Fibroblast of lung (primary cell): ENCODE measurements at regions not wholly inside any gene's neighbourhood (a gene's known extent, or its start where the extent isn't known, plus 50 kb on each side); places are given as distances from the start of the nearest gene placed in this dataset.

ENCODE experiments used
- DNase-seq, 2 donors: peaks; one replicate each; pipeline versions ENCODE4 v3.0.0 to v3.0.0-alpha.2; 2010; ENCODE audit warnings: low read depth in 2 of 2
- H2AFZ ChIP-seq: 2 replicates; pipeline ENCODE4 v1.5.1; 2012; ENCODE audit warnings: low read length, control low read depth, inconsistent platforms
- H3K27ac ChIP-seq: 2 replicates; pipeline ENCODE4 v1.5.1; 2011; ENCODE audit warnings: low read length, control low read depth; ENCODE audit not compliant: insufficient read depth
- H3K27me3 ChIP-seq: 2 replicates; pipeline ENCODE4 v1.5.1; 2011; ENCODE audit warnings: mild to moderate bottlenecking, low read length; ENCODE audit not compliant: control insufficient read depth, insufficient read depth
- H3K36me3 ChIP-seq: 2 replicates; pipeline ENCODE4 v1.5.1; 2011; ENCODE audit warnings: low read length; ENCODE audit not compliant: control insufficient read depth, insufficient read depth
- H3K4me1 ChIP-seq: 2 replicates; pipeline ENCODE4 v1.5.1; 2011; ENCODE audit warnings: low read length; ENCODE audit not compliant: control insufficient read depth, insufficient read depth; ENCODE audit errors: extremely low read depth
- H3K4me2 ChIP-seq: 2 replicates; pipeline ENCODE4 v1.5.1; 2011; ENCODE audit warnings: low read length, control low read depth; ENCODE audit not compliant: insufficient read depth; ENCODE audit errors: extremely low read depth
- H3K4me3 ChIP-seq, 4 experiments: fragments of 200-600 bp in 1 of 4; sonication (generic) in 1 of 4; replicated peaks in 1 of 4; 2 replicates each; pipeline ENCODE4 v1.5.1; 2011 to 2016; ENCODE audit warnings: low read length in 4 of 4, low read depth in 3 of 4, mild to moderate bottlenecking in 3 of 4, control low read depth in 2 of 4, inconsistent platforms in 1 of 4, mixed read lengths in 1 of 4; ENCODE audit not compliant: insufficient read depth in 1 of 4; ENCODE audit errors: control extremely low read depth in 1 of 4
- H3K79me2 ChIP-seq: 2 replicates; pipeline ENCODE4 v1.5.1; 2012; ENCODE audit warnings: mild to moderate bottlenecking, low read length, inconsistent platforms; ENCODE audit not compliant: control insufficient read depth, insufficient read depth
- H3K9ac ChIP-seq: 2 replicates; pipeline ENCODE4 v1.5.1; 2011; ENCODE audit warnings: mild to moderate bottlenecking, low read length, control low read depth; ENCODE audit not compliant: insufficient read depth
- H3K9me3 ChIP-seq: 2 replicates; pipeline ENCODE4 v1.5.1; 2012; ENCODE audit warnings: low read depth, low read length; ENCODE audit not compliant: control insufficient read depth, insufficient read depth
- H4K20me1 ChIP-seq: 2 replicates; pipeline ENCODE4 v1.5.1; 2011; ENCODE audit warnings: low read length; ENCODE audit not compliant: control insufficient read depth, insufficient read depth; ENCODE audit errors: extremely low read depth
- CTCF ChIP-seq, 2 donors: IDR thresholded peaks in 1 of 2; conservative IDR thresholded peaks in 1 of 2; 1 replicate in 1 of 2; 2 replicates in 1 of 2; pipeline ENCODE4 v1.5.1; 2011 to 2012; ENCODE audit warnings: low read length in 2 of 2, control low read depth in 1 of 2, inconsistent platforms in 1 of 2, low read depth in 1 of 2, mild to moderate bottlenecking in 1 of 2
- EZH2 ChIP-seq: IDR thresholded peaks from 2 replicates; pipeline ENCODE4 v1.5.1; 2012; ENCODE audit warnings: low read length, control low read depth, mild to moderate bottlenecking; ENCODE audit errors: missing control alignments

DNA sequence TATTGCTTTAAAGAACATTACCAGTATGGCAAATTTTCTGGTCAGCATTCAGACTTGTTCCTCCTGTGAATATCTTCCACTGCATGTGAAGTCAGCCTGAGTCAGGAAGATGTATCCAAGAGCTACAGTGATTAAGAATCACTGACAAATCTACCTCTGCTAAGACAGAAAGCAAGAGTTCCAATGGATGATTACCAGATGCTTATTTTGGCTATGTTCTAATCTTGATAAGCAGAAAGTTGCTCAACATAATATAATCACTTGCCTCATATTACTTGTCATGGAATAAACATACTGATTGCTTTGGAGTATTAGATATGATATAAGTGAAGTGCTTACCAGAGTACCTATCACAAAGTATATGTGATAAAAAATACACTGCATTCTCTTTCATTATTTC, 738.1 kb downstream of the ADGRL2 start:
- H3K27ac ChIP-seq, result no peak overlapping the region
- H3K27me3 ChIP-seq, result no peaks in the 10 kb centered on the region
- no peaks in the 10 kb centered on the region for H3K79me2 ChIP-seq
- H3K4me2 ChIP-seq, result no peak overlapping the region
- peak; percentile 78 to 88 for DNase-seq
- no peak overlapping the region for H3K4me3 ChIP-seq
- no peaks in the 10 kb centered on the region for H3K36me3 ChIP-seq
- TF ChIP-seq CTCF (conservative IDR thresholded peaks at IDR 0.05 in 1 of 2, IDR thresholded peaks at IDR 0.05 in 1 of 2; ENCODE audit: low read depth in 1 of 2, low read length in 2 of 2) (no peak), EZH2 (no peak)
- H3K4me1 ChIP-seq, result peaks cover 2% of the 10 kb centered on the region
- no peak overlapping the region for H3K9ac ChIP-seq
- no peaks in the 10 kb centered on the region for H3K9me3 ChIP-seq
- H2AFZ ChIP-seq, result no peak overlapping the region
- no peaks in the 10 kb centered on the region for H4K20me1 ChIP-seq

DNA sequence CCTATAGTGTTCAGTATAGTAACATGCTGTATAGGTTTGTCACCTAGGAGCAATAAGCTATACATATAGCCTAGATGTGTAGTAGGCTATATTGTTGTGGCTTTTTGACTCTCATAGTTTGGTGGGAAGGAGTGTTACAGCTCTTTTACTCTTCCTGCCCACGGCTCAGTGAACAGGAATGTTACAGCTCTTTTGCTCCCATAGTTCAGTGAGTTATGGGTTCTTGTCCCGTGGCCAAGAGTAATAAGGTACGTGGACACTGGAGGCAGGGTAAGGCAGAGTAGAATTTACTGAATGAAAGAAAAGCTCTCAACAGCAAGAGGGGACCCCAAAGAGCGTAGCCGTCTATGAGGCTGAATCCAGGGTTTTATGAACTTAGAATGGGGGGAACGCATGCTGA, 734.3 kb downstream of the ADGRL2 start:
- Histone ChIP-seq H3K27ac (no peak overlapping the region), H3K9me3 (no peaks in the 10 kb centered on the region), H2AFZ (no peak overlapping the region), H3K36me3 (no peaks in the 10 kb centered on the region), H3K9ac (no peak overlapping the region), H3K4me1 (peaks cover 2% of the 10 kb centered on the region), H4K20me1 (no peaks in the 10 kb centered on the region), H3K79me2 (no peaks in the 10 kb centered on the region), H3K27me3 (no peaks in the 10 kb centered on the region), H3K4me2 (no peak overlapping the region), H3K4me3 (no peak overlapping the region)
- DNase-seq, result peak in 1 of 2 donors; percentile 37
- TF ChIP-seq EZH2 (no peak), CTCF (conservative IDR thresholded peaks at IDR 0.05 in 1 of 2, IDR thresholded peaks at IDR 0.05 in 1 of 2; ENCODE audit: low read depth in 1 of 2, low read length in 2 of 2) (no peak)

- Histone ChIP-seq H3K9ac (no peak overlapping the region), H3K9me3 (no peaks in the 10 kb centered on the region), H3K79me2 (no peaks in the 10 kb centered on the region), H2AFZ (no peak overlapping the region), H4K20me1 (no peaks in the 10 kb centered on the region), H3K4me3 (no peak overlapping the region), H3K36me3 (no peaks in the 10 kb centered on the region), H3K4me1 (no peaks in the 10 kb centered on the region), H3K27ac (no peak overlapping the region), H3K27me3 (no peaks in the 10 kb centered on the region), H3K4me2 (no peak overlapping the region)
- TF ChIP-seq CTCF (conservative IDR thresholded peaks at IDR 0.05 in 1 of 2, IDR thresholded peaks at IDR 0.05 in 1 of 2; ENCODE audit: low read depth in 1 of 2, low read length in 2 of 2) (no peak), EZH2 (no peak)
- no peak for DNase-seq
Observed at GRCh38 chr1:82525378-82525777, 724.6 kb downstream of the ADGRL2 start.
